NCI-H1436 treated with DMSO at 0.1 percent for 48 hours (cell line): ENCODE measurements at regions not wholly inside any gene's neighbourhood (a gene's known extent, or its start where the extent isn't known, plus 50 kb on each side); places are given as distances from the start of the nearest gene placed in this dataset.
"Not testable (repeated sequence)": the region's sequence is repeated elsewhere in the genome, so short reads cannot be mapped to it uniquely, and the experiment has no call there.

Source experiments
- DNase-seq: peaks from one replicate; lab custom pipeline; 2025; lab: John Stamatoyannopoulos, UW

GRCh38 chr11:33463059-33463458 lies 205.9 kb downstream of the HIPK3 start:
- DNase-seq: no peak

GRCh38 chr11:33461369-33462125 lies 204.4 kb downstream of the HIPK3 start:
- DNase-seq: no peak

- no peak for DNase-seq
These were observed 200.8 kb downstream of the HIPK3 start for GRCh38 chr11:33457948-33458347.

- no peak for DNase-seq
These were observed 198.8 kb downstream of the HIPK3 start for GRCh38 chr11:33455867-33456463.

GRCh38 chr11:33454264-33454663 lies 197.1 kb downstream of the HIPK3 start:
- DNase-seq: no peak

- no peak for DNase-seq
These were observed 195.8 kb downstream of the HIPK3 start for GRCh38 chr11:33452836-33453624.

- DNase-seq: no peak
These were observed 194.2 kb downstream of the HIPK3 start for GRCh38 chr11:33451364-33451763.

- DNase-seq: no peak
These were observed 192.6 kb downstream of the HIPK3 start for GRCh38 chr11:33449798-33450197.

- DNase-seq: no peak
These were observed 191.4 kb downstream of the HIPK3 start for GRCh38 chr11:33448461-33449130.

- no peak for DNase-seq
These were observed 188.6 kb downstream of the HIPK3 start for GRCh38 chr11:33445761-33446161.

GRCh38 chr11:33444835-33445594 lies 187.8 kb downstream of the HIPK3 start:
- DNase-seq: no peak

- no peak for DNase-seq
These were observed 186.5 kb downstream of the HIPK3 start for GRCh38 chr11:33443684-33444083.

- DNase-seq: no peak
These were observed 181.1 kb downstream of the HIPK3 start for GRCh38 chr11:33438301-33438700.

- no peak for DNase-seq
These were observed 180.3 kb downstream of the HIPK3 start for GRCh38 chr11:33437529-33437928.

- DNase-seq: no peak
These were observed 178.0 kb downstream of the HIPK3 start for GRCh38 chr11:33435216-33435615.

- DNase-seq: no peak
These were observed 177.1 kb downstream of the HIPK3 start for GRCh38 chr11:33434294-33434693.

GRCh38 chr11:33428435-33428834 lies 171.3 kb downstream of the HIPK3 start:
- not testable (repeated sequence) for DNase-seq

- no peak for DNase-seq
These were observed 163.9 kb downstream of the HIPK3 start for GRCh38 chr11:33420959-33421566.

- no peak for DNase-seq
These were observed 162.7 kb downstream of the HIPK3 start for GRCh38 chr11:33419924-33420323.

- DNase-seq: no peak
These were observed 159.9 kb downstream of the HIPK3 start for GRCh38 chr11:33417121-33417520.

GRCh38 chr11:33413301-33413700 lies 156.1 kb downstream of the HIPK3 start:
- DNase-seq: no peak
